PC-9 (cell line): ENCODE measurements at regions not wholly inside any gene's neighbourhood (a gene's known extent, or its start where the extent isn't known, plus 50 kb on each side); places are given as distances from the start of the nearest gene placed in this dataset.

Experiments
- CTCF ChIP-seq: fragments of 200-600 bp; sonication (generic); conservative IDR thresholded peaks from 2 replicates; pipeline ENCODE4 v1.6.1; 2017; ENCODE audit warnings: mixed run types, antibody characterized with exemption, mild to moderate bottlenecking, moderate library complexity
- EZH2 ChIP-seq: fragments of 200-600 bp; sonication (generic); IDR thresholded peaks from 2 replicates; pipeline ENCODE4 v1.8.0; 2017; ENCODE audit warnings: antibody characterized with exemption, low read depth

- TF ChIP-seq CTCF (no peak), EZH2 (no peak)
Measured at GRCh38 chr12:83904175-83904574, 1008.4 kb downstream of the SLC6A15 start.
